SJCRH30 (cell line): ENCODE measurements at regions not wholly inside any gene's neighbourhood (a gene's known extent, or its start where the extent isn't known, plus 50 kb on each side); places are given as distances from the start of the nearest gene placed in this dataset.

Source experiments
- DNase-seq, 2 experiments: peaks; one replicate each; pipeline ENCODE4 v3.0.0-alpha.2; 2015 to 2020
- H3K27ac ChIP-seq: fragments of 250-450 bp; sonication (Bioruptor Pico); 2 replicates; pipeline ENCODE4 v1.5.1; 2020; ENCODE audit warnings: mild to moderate bottlenecking, moderate library complexity
- H3K27me3 ChIP-seq: fragments of 250-450 bp; sonication (Bioruptor Pico); 2 replicates; pipeline ENCODE4 v1.5.1; 2020; ENCODE audit warnings: mild to moderate bottlenecking, moderate library complexity
- H3K36me3 ChIP-seq: fragments of 250-450 bp; sonication (Bioruptor Pico); 2 replicates; pipeline ENCODE4 v1.5.1; 2020; ENCODE audit warnings: mild to moderate bottlenecking, moderate library complexity
- H3K4me1 ChIP-seq: fragments of 250-450 bp; sonication (Bioruptor Pico); 2 replicates; pipeline ENCODE4 v1.5.1; 2020; ENCODE audit warnings: mild to moderate bottlenecking, moderate library complexity
- H3K4me3 ChIP-seq: fragments of 250-450 bp; sonication (Bioruptor Pico); 2 replicates; pipeline ENCODE4 v1.5.1; 2020; ENCODE audit warnings: mild to moderate bottlenecking, moderate library complexity
- H3K9me3 ChIP-seq: fragments of 250-450 bp; sonication (Bioruptor Pico); replicated peaks from 2 replicates; pipeline ENCODE4 v1.5.1; 2020; ENCODE audit warnings: mild to moderate bottlenecking, moderate library complexity

GRCh38 chr15:87626860-87627259, 629.7 kb downstream of the NTRK3 start:
- DNase-seq = no peak
- Histone ChIP-seq H3K27me3 (no peaks in the 10 kb centered on the region), H3K4me3 (no peak overlapping the region), H3K9me3 (no peaks in the 10 kb centered on the region), H3K36me3 (no peaks in the 10 kb centered on the region), H3K4me1 (no peaks in the 10 kb centered on the region), H3K27ac (no peak overlapping the region)

GRCh38 chr15:87623832-87624231, 632.7 kb downstream of the NTRK3 start:
- Histone ChIP-seq H3K4me3 (no peak overlapping the region), H3K4me1 (peaks cover 7% of the 10 kb centered on the region), H3K27ac (no peak overlapping the region), H3K9me3 (peaks cover under 1% of the 10 kb centered on the region; the same call in 1 of the 2 replicates), H3K27me3 (no peaks in the 10 kb centered on the region), H3K36me3 (no peaks in the 10 kb centered on the region)
- peak; percentile 13 to 28 for DNase-seq

GRCh38 chr15:87620393-87620792, 636.1 kb downstream of the NTRK3 start:
- Histone ChIP-seq H3K36me3 (no peaks in the 10 kb centered on the region), H3K4me1 (peaks cover 12% of the 10 kb centered on the region), H3K27ac (no peak overlapping the region), H3K9me3 (peaks cover 3% of the 10 kb centered on the region; the same call in 1 of the 2 replicates), H3K4me3 (no peak overlapping the region), H3K27me3 (no peaks in the 10 kb centered on the region)
- DNase-seq = no peak

- DNase-seq = peak; percentile 7 to 49
- Histone ChIP-seq H3K9me3 (peaks cover 3% of the 10 kb centered on the region; the same call in 1 of the 2 replicates), H3K36me3 (no peaks in the 10 kb centered on the region), H3K4me1 (peaks cover 12% of the 10 kb centered on the region), H3K27me3 (no peaks in the 10 kb centered on the region), H3K4me3 (no peak overlapping the region), H3K27ac (peak overlapping the region; percentile 17; the same call in 1 of the 2 replicates)
Measured at GRCh38 chr15:87619161-87619960, 637.2 kb downstream of the NTRK3 start.

- Histone ChIP-seq H3K4me3 (no peak overlapping the region), H3K4me1 (peaks cover 12% of the 10 kb centered on the region), H3K9me3 (peaks cover 3% of the 10 kb centered on the region; the same call in 1 of the 2 replicates), H3K36me3 (no peaks in the 10 kb centered on the region), H3K27ac (no peak overlapping the region), H3K27me3 (no peaks in the 10 kb centered on the region)
- no peak for DNase-seq
Measured at GRCh38 chr15:87618203-87618725, 638.3 kb downstream of the NTRK3 start.

- no peak for DNase-seq
- no peak overlapping the region for H3K27ac ChIP-seq
Measured at GRCh38 chr15:87614704-87615103, 641.8 kb downstream of the NTRK3 start.

GRCh38 chr15:87610366-87610765, 646.2 kb downstream of the NTRK3 start:
- Histone ChIP-seq H3K4me1 (peaks cover 3% of the 10 kb centered on the region; the same call in 1 of the 2 replicates), H3K27ac (no peak overlapping the region), H3K9me3 (no peaks in the 10 kb centered on the region), H3K4me3 (no peak overlapping the region), H3K27me3 (no peaks in the 10 kb centered on the region), H3K36me3 (no peaks in the 10 kb centered on the region)
- no peak for DNase-seq

More at GRCh38 chr15:87614704-87615103, 641.8 kb downstream of the NTRK3 start:
- H3K36me3 ChIP-seq = no peaks in the 10 kb centered on the region
- peaks cover 3% of the 10 kb centered on the region; the same call in 1 of the 2 replicates for H3K9me3 ChIP-seq
- peaks cover 12% of the 10 kb centered on the region for H3K4me1 ChIP-seq
- H3K27me3 ChIP-seq = no peaks in the 10 kb centered on the region
- no peak overlapping the region for H3K4me3 ChIP-seq

GRCh38 chr15:87609894-87610293, 646.6 kb downstream of the NTRK3 start:
- no peaks in the 10 kb centered on the region for H3K27me3 ChIP-seq
- H3K9me3 ChIP-seq = no peaks in the 10 kb centered on the region
- no peak overlapping the region for H3K27ac ChIP-seq
- DNase-seq = no peak
- H3K4me3 ChIP-seq = no peak overlapping the region
- peaks cover 3% of the 10 kb centered on the region; the same call in 1 of the 2 replicates for H3K4me1 ChIP-seq
- H3K36me3 ChIP-seq = no peaks in the 10 kb centered on the region

GRCh38 chr15:87609474-87609873, 647.1 kb downstream of the NTRK3 start:
- DNase-seq = peak in 1 of 2 experiments; percentile 4
- H3K9me3 ChIP-seq = no peaks in the 10 kb centered on the region
- peaks cover 3% of the 10 kb centered on the region; the same call in 1 of the 2 replicates for H3K4me1 ChIP-seq
- H3K27ac ChIP-seq = no peak overlapping the region
- no peak overlapping the region for H3K4me3 ChIP-seq
- H3K27me3 ChIP-seq = no peaks in the 10 kb centered on the region
- H3K36me3 ChIP-seq = no peaks in the 10 kb centered on the region

GRCh38 chr15:87608238-87609028, 648.1 kb downstream of the NTRK3 start:
- Histone ChIP-seq H3K9me3 (no peaks in the 10 kb centered on the region), H3K4me1 (peaks cover 3% of the 10 kb centered on the region; the same call in 1 of the 2 replicates), H3K4me3 (no peak overlapping the region), H3K36me3 (no peaks in the 10 kb centered on the region), H3K27me3 (no peaks in the 10 kb centered on the region), H3K27ac (no peak overlapping the region)
- peak in 1 of 2 experiments; percentile 18 for DNase-seq

- Histone ChIP-seq H3K36me3 (no peaks in the 10 kb centered on the region), H3K4me1 (peaks cover 9% of the 10 kb centered on the region), H3K27me3 (no peaks in the 10 kb centered on the region), H3K4me3 (no peak overlapping the region), H3K9me3 (no peaks in the 10 kb centered on the region), H3K27ac (no peak overlapping the region)
- no peak for DNase-seq
Measured at GRCh38 chr15:87606971-87607370, 649.6 kb downstream of the NTRK3 start.

GRCh38 chr15:87604857-87605446, 651.6 kb downstream of the NTRK3 start:
- H3K9me3 ChIP-seq = no peaks in the 10 kb centered on the region
- no peaks in the 10 kb centered on the region for H3K36me3 ChIP-seq
- DNase-seq = peak in 1 of 2 experiments; percentile 22
- H3K27me3 ChIP-seq = no peaks in the 10 kb centered on the region
- no peak overlapping the region for H3K27ac ChIP-seq
- peaks cover 9% of the 10 kb centered on the region for H3K4me1 ChIP-seq
- H3K4me3 ChIP-seq = no peak overlapping the region

GRCh38 chr15:87602371-87602770, 654.2 kb downstream of the NTRK3 start:
- Histone ChIP-seq H3K4me3 (no peak overlapping the region), H3K9me3 (no peaks in the 10 kb centered on the region), H3K4me1 (peaks cover 6% of the 10 kb centered on the region), H3K27me3 (no peaks in the 10 kb centered on the region), H3K36me3 (no peaks in the 10 kb centered on the region), H3K27ac (no peak overlapping the region)
- DNase-seq = peak in 1 of 2 experiments; percentile 26

GRCh38 chr15:87599616-87600015, 656.9 kb downstream of the NTRK3 start:
- no peak for DNase-seq
- H3K4me1 ChIP-seq = peaks cover 6% of the 10 kb centered on the region
- H3K27ac ChIP-seq = no peak overlapping the region
- H3K36me3 ChIP-seq = no peaks in the 10 kb centered on the region
- H3K4me3 ChIP-seq = no peak overlapping the region
- no peaks in the 10 kb centered on the region for H3K27me3 ChIP-seq
- no peaks in the 10 kb centered on the region for H3K9me3 ChIP-seq
